GM12878 (cell line): ENCODE measurements at regions not wholly inside any gene's neighbourhood (a gene's known extent, or its start where the extent isn't known, plus 50 kb on each side); places are given as distances from the start of the nearest gene placed in this dataset.

Source experiments
- ATAC-seq: fragments of 200-7000 bp; cut with Tn5 transposase; 3 replicates; pipeline ENCODE4 v1.9.1; 2020; ENCODE audit warnings: mild to moderate bottlenecking, moderate library complexity
- BruUV-seq: library from RNA; stranded (reverse); fragments of 400-500 nt; replicated peaks from 2 replicates; lab custom pipeline; 2021; lab: Mats Ljungman, UMichigan
- CTCF ChIA-PET: fragments of 300-600 bp; sonication (Branson Sonifier 250); formaldehyde crosslinking; extraction: SDS; loops from one replicate; lab custom pipeline; 2021; ENCODE audit warnings: inconsistent platforms; lab: Yijun Ruan, JAX
- POLR2A ChIA-PET: fragments of 350-600 bp; formaldehyde crosslinking; extraction: SDS; loops from one replicate; lab custom pipeline; 2021; ENCODE audit warnings: inconsistent platforms; lab: Charles Lee
- RAD21 ChIA-PET: fragments of 300-600 bp; sonication (Branson Sonifier 250); formaldehyde crosslinking; loops from one replicate; lab custom pipeline; 2023; ENCODE audit warnings: antibody characterized with exemption; ENCODE audit not compliant: unreplicated experiment; lab: Charles Lee
- SMC1A ChIA-PET: fragments of 300-600 bp; sonication (Branson Sonifier 250); formaldehyde crosslinking; loops from one replicate; lab custom pipeline; 2023; ENCODE audit not compliant: unreplicated experiment, uncharacterized antibody; lab: Charles Lee
- DNase-seq: peaks from one replicate; pipeline ENCODE4 v3.0.0-alpha.2; 2011; ENCODE audit warnings: low read depth, low spot score
- FAIRE-seq: peaks from 3 replicates; lab custom pipeline; 2011; peaks lifted over from hg19 to GRCh38; lab: Jason Lieb, UNC
- H2AFZ ChIP-seq: 2 replicates; pipeline ENCODE4 v1.6.0; 2011; ENCODE audit warnings: low read depth, low read length, control low read depth; ENCODE audit not compliant: control insufficient read depth
- H3K27ac ChIP-seq: 2 replicates; pipeline ENCODE4 v1.5.1; 2011; ENCODE audit warnings: control low read depth; ENCODE audit not compliant: control insufficient read depth, insufficient read depth
- H3K27me3 ChIP-seq, 2 experiments: replicated peaks in 1 of 2; 2 replicates each; pipeline versions ENCODE4 v1.6.0 to v1.6.1; 2011; ENCODE audit warnings: low read length in 1 of 2; ENCODE audit not compliant: control insufficient read depth in 2 of 2, insufficient read depth in 2 of 2
- H3K36me3 ChIP-seq, 2 experiments: 2 replicates each; pipeline ENCODE4 v1.5.1; 2011; ENCODE audit warnings: low read length in 1 of 2; ENCODE audit not compliant: control insufficient read depth in 2 of 2, insufficient read depth in 2 of 2
- H3K4me1 ChIP-seq: 2 replicates; pipeline ENCODE4 v1.6.1; 2011; ENCODE audit warnings: mild to moderate bottlenecking, low read length, moderate library complexity, mixed read lengths; ENCODE audit not compliant: control insufficient read depth, insufficient read depth
- H3K4me2 ChIP-seq: 2 replicates; pipeline ENCODE4 v1.6.0; 2011; ENCODE audit warnings: control low read depth; ENCODE audit not compliant: control insufficient read depth, insufficient read depth
- H3K4me3 ChIP-seq: fragments of 200-600 bp; sonication (generic); 2 replicates; pipeline ENCODE4 v1.5.1; 2016
- H3K79me2 ChIP-seq: 2 replicates; pipeline ENCODE4 v1.6.0; 2011; ENCODE audit warnings: low read length; ENCODE audit not compliant: control insufficient read depth, insufficient read depth
- H3K9ac ChIP-seq: 2 replicates; pipeline ENCODE4 v1.8.0; 2011; ENCODE audit warnings: low read length, control low read depth, mixed read lengths; ENCODE audit not compliant: control insufficient read depth, insufficient read depth
- H3K9me3 ChIP-seq: replicated peaks from 3 replicates; pipeline ENCODE4 v1.5.1; 2011; ENCODE audit warnings: mild to moderate bottlenecking, low read length; ENCODE audit not compliant: control insufficient read depth, insufficient read depth
- H4K20me1 ChIP-seq: 2 replicates; pipeline ENCODE4 v1.6.0; 2011; ENCODE audit not compliant: control insufficient read depth, insufficient read depth
- BACH1 ChIP-seq: fragments of 450-650 bp; IDR thresholded peaks from 2 replicates; pipeline ENCODE4 v1.6.1; 2017; ENCODE audit warnings: mild to moderate bottlenecking, borderline replicate concordance
- HCFC1 ChIP-seq: fragments of 150-350 bp; IDR thresholded peaks from 2 replicates; pipeline ENCODE4 v1.6.1; 2014; ENCODE audit warnings: low read length
- HDGF ChIP-seq: fragments of 450-650 bp; IDR thresholded peaks from 2 replicates; pipeline ENCODE4 v1.6.1; 2016; ENCODE audit warnings: antibody characterized with exemption
- NFYA ChIP-seq: IDR thresholded peaks from 2 replicates; pipeline ENCODE4 v1.6.1; 2011; ENCODE audit warnings: low read depth, mild to moderate bottlenecking, low read length, improper control_type of control experiment, borderline replicate concordance
- NR2C2 ChIP-seq: IDR thresholded peaks from 2 replicates; pipeline ENCODE4 v1.6.1; 2011; ENCODE audit warnings: borderline replicate concordance, low read depth; ENCODE audit not compliant: control insufficient read depth, insufficient read length
- PAX5 ChIP-seq: IDR thresholded peaks from 2 replicates; pipeline ENCODE4 v1.6.1; 2011; ENCODE audit warnings: low read depth, low read length, borderline replicate concordance
- POLR2AphosphoS5 ChIP-seq: IDR thresholded peaks from 2 replicates; pipeline ENCODE4 v1.6.1; 2011; ENCODE audit warnings: mild to moderate bottlenecking, low read length, inconsistent platforms
- RELA ChIP-seq: fragments of 450-650 bp; IDR thresholded peaks from 2 replicates; pipeline ENCODE4 v1.8.0; 2014; ENCODE audit warnings: borderline replicate concordance; ENCODE audit not compliant: partially characterized antibody
- REST ChIP-seq: IDR thresholded peaks from 2 replicates; pipeline ENCODE4 v1.6.1; 2012; ENCODE audit warnings: mild to moderate bottlenecking, low read depth, low read length
- TCF7 ChIP-seq: IDR thresholded peaks from 2 replicates; pipeline ENCODE4 v1.6.1; 2014; ENCODE audit warnings: antibody characterized with exemption, borderline replicate concordance
- ZBTB4 ChIP-seq: fragments of 450-650 bp; formaldehyde crosslinking; IDR thresholded peaks from 2 replicates; pipeline ENCODE4 v1.4.0; 2022; ENCODE audit warnings: mild to moderate bottlenecking, moderate library complexity
- WGBS: methylation state at CpG from one replicate; pipeline ENCODE4 v1.1.6; 2016; ENCODE audit warnings: low lambda C conversion rate; ENCODE audit not compliant: insufficient replicate concordance, insufficient coverage; ENCODE audit errors: missing lambda C conversion rate; 5-methylcytosine and 5-hydroxymethylcytosine counted together
- in situ Hi-C: fragments of 300-500 bp; cut with MboI; formaldehyde crosslinking; loops from 9 replicates; pipeline ENCODE4 v1.14.3; 2018; ENCODE audit warnings: mixed read lengths
- intact Hi-C: fragments of 100-400 bp; cut with micrococcal nuclease; formaldehyde crosslinking; loops from one replicate; pipeline ENCODE4 v1.14.2; 2022; ENCODE audit not compliant: unreplicated experiment

GRCh38 chr14:54138024-54138353, 181.4 kb upstream of the BMP4 start:
- intact Hi-C loops = no loop called here
- no peak overlapping the region; the same call in 1 of the 2 replicates for H2AFZ ChIP-seq
- ChIA-PET RAD21 (no interaction called here), POLR2A (no interaction called here), CTCF (no interaction called here), SMC1A (interaction anchor here (0.6 kb wide), 1 partner anchor 12 kb away, joined by 3 read pairs; no protein-coding TSS in a partner anchor)
- H3K36me3 ChIP-seq = no peaks in the 10 kb centered on the region
- 0% methylated on average over 1 of the region's 1 CpG for WGBS
- H3K4me2 ChIP-seq = no peak overlapping the region
- no peak overlapping the region for H3K27ac ChIP-seq
- DNase-seq (no peak), FAIRE-seq (no peak), ATAC-seq (no peak)
- no peaks in the 10 kb centered on the region for H3K27me3 ChIP-seq
- in situ Hi-C loops = no loop called here
- no peaks in the 10 kb centered on the region for H3K9me3 ChIP-seq
- H3K79me2 ChIP-seq = no peaks in the 10 kb centered on the region
- H3K4me1 ChIP-seq = no peaks in the 10 kb centered on the region
- H3K9ac ChIP-seq = no peak overlapping the region
- no peak overlapping the region for H3K4me3 ChIP-seq
- TF ChIP-seq NFYA = no peak
- no peak for TF ChIP-seq HCFC1
- no TSS peak for BruUV-seq
- H4K20me1 ChIP-seq = no peaks in the 10 kb centered on the region

- WGBS = 0% methylated on average over 2 of the region's 2 CpGs
- in situ Hi-C loops = no loop called here
- Histone ChIP-seq H3K79me2 (no peaks in the 10 kb centered on the region), H3K4me2 (no peak overlapping the region), H3K27ac (no peak overlapping the region), H3K36me3 (no peaks in the 10 kb centered on the region), H3K9me3 (no peaks in the 10 kb centered on the region), H2AFZ (peak overlapping the region; percentile 10; the same call in 1 of the 2 replicates), H3K4me3 (no peak overlapping the region), H3K27me3 (no peaks in the 10 kb centered on the region), H3K9ac (no peak overlapping the region), H3K4me1 (no peaks in the 10 kb centered on the region), H4K20me1 (no peaks in the 10 kb centered on the region)
- CTCF ChIA-PET = no interaction called here
- SMC1A ChIA-PET = interaction anchor here (0.6 kb wide), 1 partner anchor 11 kb away, joined by 3 read pairs; no protein-coding TSS in a partner anchor
- BruUV-seq = no TSS peak
- ATAC-seq (no peak), DNase-seq (no peak), FAIRE-seq (no peak)
- intact Hi-C loops = no loop called here
- POLR2A ChIA-PET = no interaction called here
- RAD21 ChIA-PET = no interaction called here
- TF ChIP-seq REST = no peak
- no peak for TF ChIP-seq NR2C2
- no peak for TF ChIP-seq ZBTB4 (CRISPR knock-in tag)
- no peak for TF ChIP-seq PAX5
- no peak for TF ChIP-seq BACH1
- no peak for TF ChIP-seq HDGF
- TF ChIP-seq TCF7 = no peak
- TF ChIP-seq RELA = no peak
- TF ChIP-seq POLR2AphosphoS5 = no peak
Measured at GRCh38 chr14:54138354-54139038, 181.9 kb upstream of the BMP4 start.
